ENCODE measurements at regions not wholly inside any gene's neighbourhood (a gene's known extent, or its start where the extent isn't known, plus 50 kb on each side); places are given as distances from the start of the nearest gene placed in this dataset.

GRCh38 chr3:24551626-24552025 is 57.0 kb upstream of the THRB start:
- no peak for DNase-seq
- intact Hi-C loops (cut with micrococcal nuclease; ENCODE audit: unreplicated experiment) = loop anchor here (2.0 kb wide), 1 partner anchor 27 kb away; no protein-coding TSS in a partner anchor
- BruUV-seq (replicated peaks) = no TSS peak
- Mint-ChIP-seq H3K9me3 (ENCODE audit: unreplicated experiment) (no peaks in the 10 kb centered on the region), H3K4me3 (ENCODE audit: unreplicated experiment) (no peak overlapping the region), H3K36me3 (ENCODE audit: insufficient read depth, unreplicated experiment) (no peaks in the 10 kb centered on the region), H3K27ac (ENCODE audit: unreplicated experiment) (no peak overlapping the region), H3K27me3 (ENCODE audit: insufficient read depth, unreplicated experiment) (no peaks in the 10 kb centered on the region), H3K4me1 (ENCODE audit: low read depth, unreplicated experiment) (peaks cover 9% of the 10 kb centered on the region)
- ChIA-PET POLR2A (no interaction called here), CTCF (no interaction called here)
- no peaks in the 10 kb centered on the region; the same call in 1 of the 2 replicates for H3K27me3 ChIP-seq (replicated peaks; ENCODE audit: control insufficient read depth, insufficient read depth, low read length)
- H3K4me1 ChIP-seq = no peaks in the 10 kb centered on the region
- no peaks in the 10 kb centered on the region for H3K9me3 ChIP-seq
- TF ChIP-seq, protein P1, sequence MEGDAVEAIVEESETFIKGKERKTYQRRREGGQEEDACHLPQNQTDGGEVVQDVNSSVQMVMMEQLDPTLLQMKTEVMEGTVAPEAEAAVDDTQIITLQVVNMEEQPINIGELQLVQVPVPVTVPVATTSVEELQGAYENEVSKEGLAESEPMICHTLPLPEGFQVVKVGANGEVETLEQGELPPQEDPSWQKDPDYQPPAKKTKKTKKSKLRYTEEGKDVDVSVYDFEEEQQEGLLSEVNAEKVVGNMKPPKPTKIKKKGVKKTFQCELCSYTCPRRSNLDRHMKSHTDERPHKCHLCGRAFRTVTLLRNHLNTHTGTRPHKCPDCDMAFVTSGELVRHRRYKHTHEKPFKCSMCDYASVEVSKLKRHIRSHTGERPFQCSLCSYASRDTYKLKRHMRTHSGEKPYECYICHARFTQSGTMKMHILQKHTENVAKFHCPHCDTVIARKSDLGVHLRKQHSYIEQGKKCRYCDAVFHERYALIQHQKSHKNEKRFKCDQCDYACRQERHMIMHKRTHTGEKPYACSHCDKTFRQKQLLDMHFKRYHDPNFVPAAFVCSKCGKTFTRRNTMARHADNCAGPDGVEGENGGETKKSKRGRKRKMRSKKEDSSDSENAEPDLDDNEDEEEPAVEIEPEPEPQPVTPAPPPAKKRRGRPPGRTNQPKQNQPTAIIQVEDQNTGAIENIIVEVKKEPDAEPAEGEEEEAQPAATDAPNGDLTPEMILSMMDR (IDR thresholded peaks at IDR 0.05; ENCODE audit: insufficient read depth in 1 of 2, low read depth in 1 of 2, low read length in 1 of 2, severe bottlenecking in 1 of 2, unreplicated experiment in 1 of 2) = no peak
- H3K4me3 ChIP-seq (ENCODE audit: low read depth, low read length) = no peak overlapping the region
- no peaks in the 10 kb centered on the region for H3K36me3 ChIP-seq (ENCODE audit: control insufficient read depth, insufficient read depth, low read length)

- Histone ChIP-seq H3K4me3 (ENCODE audit: low read depth, low read length) (no peak overlapping the region), H3K4me1 (no peaks in the 10 kb centered on the region), H3K36me3 (ENCODE audit: control insufficient read depth, insufficient read depth, low read length) (no peaks in the 10 kb centered on the region), H3K27me3 (replicated peaks; ENCODE audit: control insufficient read depth, insufficient read depth, low read length) (no peaks in the 10 kb centered on the region), H3K9me3 (0 out of 2 replicates have a peak, but pooled peaks cover 6% of the 10 kb centered on the region)
- intact Hi-C loops (cut with micrococcal nuclease; ENCODE audit: unreplicated experiment) = no loop called here
- no peak for DNase-seq
- Mint-ChIP-seq H3K27ac (ENCODE audit: unreplicated experiment) (no peak overlapping the region), H3K4me1 (ENCODE audit: low read depth, unreplicated experiment) (no peaks in the 10 kb centered on the region), H3K27me3 (ENCODE audit: insufficient read depth, unreplicated experiment) (no peaks in the 10 kb centered on the region), H3K9me3 (ENCODE audit: unreplicated experiment) (peaks cover 5% of the 10 kb centered on the region), H3K4me3 (ENCODE audit: unreplicated experiment) (no peak overlapping the region), H3K36me3 (ENCODE audit: insufficient read depth, unreplicated experiment) (no peaks in the 10 kb centered on the region)
- ChIA-PET POLR2A (no interaction called here), CTCF (no interaction called here)
- TF ChIP-seq, protein P1 (IDR thresholded peaks at IDR 0.05; ENCODE audit: insufficient read depth in 1 of 2, low read depth in 1 of 2, low read length in 1 of 2, severe bottlenecking in 1 of 2, unreplicated experiment in 1 of 2) = no peak
- no TSS peak for BruUV-seq (replicated peaks)
These were observed 68.2 kb upstream of the THRB start for GRCh38 chr3:24562895-24563294.

DNA sequence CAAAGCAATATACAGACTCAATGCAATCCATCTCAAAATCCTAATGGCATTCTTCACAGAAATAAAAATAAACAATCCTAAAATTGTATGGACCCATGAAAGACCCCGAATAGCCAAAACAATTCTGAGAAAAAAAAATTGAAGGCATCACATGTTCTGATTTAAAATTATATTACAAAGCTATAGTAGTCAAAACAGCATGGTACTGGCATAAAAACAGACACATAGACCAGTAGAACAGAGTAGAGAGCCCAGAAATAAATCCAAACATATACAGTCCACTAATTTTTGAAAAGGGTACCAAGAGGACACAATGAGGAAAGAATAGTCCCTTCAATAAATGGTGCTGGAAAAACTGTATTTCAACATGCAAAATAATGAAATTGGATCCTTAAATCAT is 70.4 kb upstream of the THRB start:
- Mint-ChIP-seq H3K27ac (ENCODE audit: unreplicated experiment) (no peak overlapping the region), H3K36me3 (ENCODE audit: insufficient read depth, unreplicated experiment) (no peaks in the 10 kb centered on the region), H3K9me3 (ENCODE audit: unreplicated experiment) (peaks cover 9% of the 10 kb centered on the region), H3K4me1 (ENCODE audit: low read depth, unreplicated experiment) (no peaks in the 10 kb centered on the region), H3K27me3 (ENCODE audit: insufficient read depth, unreplicated experiment) (no peaks in the 10 kb centered on the region), H3K4me3 (ENCODE audit: unreplicated experiment) (no peak overlapping the region)
- no peaks in the 10 kb centered on the region for H3K27me3 ChIP-seq (replicated peaks; ENCODE audit: control insufficient read depth, insufficient read depth, low read length)
- TF ChIP-seq, protein P1 (IDR thresholded peaks at IDR 0.05; ENCODE audit: insufficient read depth in 1 of 2, low read depth in 1 of 2, low read length in 1 of 2, severe bottlenecking in 1 of 2, unreplicated experiment in 1 of 2) = no peak
- BruUV-seq (replicated peaks) = no TSS peak
- ChIA-PET CTCF (no interaction called here), POLR2A (no interaction called here)
- DNase-seq = no peak
- no peak overlapping the region for H3K4me3 ChIP-seq (ENCODE audit: low read depth, low read length)
- H3K9me3 ChIP-seq = 0 out of 2 replicates have a peak, but pooled peaks cover 6% of the 10 kb centered on the region
- no peaks in the 10 kb centered on the region for H3K4me1 ChIP-seq
- no peaks in the 10 kb centered on the region for H3K36me3 ChIP-seq (ENCODE audit: control insufficient read depth, insufficient read depth, low read length)
- intact Hi-C loops (cut with micrococcal nuclease; ENCODE audit: unreplicated experiment) = no loop called here

Data from Caco-2 (cell line).